Muscle layer of duodenum (tissue), 2 donors: ENCODE measurements at regions not wholly inside any gene's neighbourhood (a gene's known extent, or its start where the extent isn't known, plus 50 kb on each side); places are given as distances from the start of the nearest gene placed in this dataset.

Experiments
- H3K27ac ChIP-seq: one replicate; pipeline ENCODE4 v1.7.0; 2013; ENCODE audit warnings: mild to moderate bottlenecking, low read length
- H3K27me3 ChIP-seq: one replicate; pipeline ENCODE4 v1.7.0; 2013; ENCODE audit warnings: low read depth, mild to moderate bottlenecking, control low read depth, low read length
- H3K36me3 ChIP-seq, 2 donors: one replicate each; pipeline ENCODE4 v1.7.0; 2013; ENCODE audit warnings: low read length in 2 of 2, control low read depth in 1 of 2, mild to moderate bottlenecking in 1 of 2; ENCODE audit not compliant: insufficient read depth in 2 of 2, control insufficient read depth in 1 of 2
- H3K4me1 ChIP-seq, 2 donors: one replicate each; pipeline ENCODE4 v1.7.0; 2013; ENCODE audit warnings: low read length in 2 of 2, mild to moderate bottlenecking in 2 of 2, control low read depth in 1 of 2, moderate library complexity in 1 of 2; ENCODE audit not compliant: insufficient read depth in 2 of 2, control insufficient read depth in 1 of 2
- H3K4me3 ChIP-seq, 2 donors: one replicate each; pipeline ENCODE4 v1.7.0; 2013; ENCODE audit warnings: low read length in 2 of 2, low read depth in 1 of 2, mild to moderate bottlenecking in 1 of 2
- H3K9me3 ChIP-seq, 2 donors: one replicate each; pipeline ENCODE4 v1.7.0; 2013; ENCODE audit warnings: low read length in 2 of 2, control low read depth in 1 of 2, mild to moderate bottlenecking in 1 of 2; ENCODE audit not compliant: control insufficient read depth in 1 of 2
- donor health status: healthy.

GRCh38 chr10:47111329-47111862 is 188.6 kb upstream of the GDF10 start:
- Histone ChIP-seq H3K27ac (no peak overlapping the region), H3K36me3 (no peaks in the 10 kb centered on the region)

DNA sequence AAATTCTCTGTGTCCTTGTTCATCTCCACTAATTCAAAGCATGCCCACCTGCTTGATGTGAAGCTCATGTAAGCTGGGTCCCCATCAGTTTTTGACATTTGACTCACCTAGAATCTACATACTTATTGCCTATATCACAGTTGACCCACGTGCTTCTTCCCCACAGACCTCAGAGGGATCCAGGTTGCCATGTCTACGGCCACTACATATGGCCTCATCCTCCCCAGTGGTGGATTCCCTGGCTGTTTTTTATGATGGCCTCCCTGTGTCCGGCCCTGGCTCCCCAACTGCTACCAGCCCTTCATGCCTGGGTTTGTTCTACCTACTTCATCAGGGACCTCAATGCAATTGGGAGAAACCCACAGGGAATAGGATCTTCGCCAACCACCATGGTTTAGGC is 187.4 kb upstream of the GDF10 start:
- H3K4me3 ChIP-seq: no peak overlapping the region
- no peaks in the 10 kb centered on the region for H3K4me1 ChIP-seq
- H3K9me3 ChIP-seq: no peaks in the 10 kb centered on the region
- H3K27ac ChIP-seq: no peak overlapping the region
- no peaks in the 10 kb centered on the region for H3K36me3 ChIP-seq
- H3K27me3 ChIP-seq: no peaks in the 10 kb centered on the region

More at GRCh38 chr10:47111329-47111862, 188.6 kb upstream of the GDF10 start:
- no peaks in the 10 kb centered on the region for H3K27me3 ChIP-seq
- no peaks in the 10 kb centered on the region for H3K9me3 ChIP-seq
- no peak overlapping the region for H3K4me3 ChIP-seq
- no peaks in the 10 kb centered on the region for H3K4me1 ChIP-seq

GRCh38 chr10:47113907-47114500 is 186.0 kb upstream of the GDF10 start:
- Histone ChIP-seq H3K4me1 (no peaks in the 10 kb centered on the region), H3K4me3 (no peak overlapping the region), H3K27me3 (no peaks in the 10 kb centered on the region), H3K27ac (no peak overlapping the region), H3K36me3 (no peaks in the 10 kb centered on the region), H3K9me3 (no peaks in the 10 kb centered on the region)

GRCh38 chr10:47114680-47115186 is 185.3 kb upstream of the GDF10 start:
- Histone ChIP-seq H3K4me1 (no peaks in the 10 kb centered on the region), H3K4me3 (no peak overlapping the region), H3K36me3 (no peaks in the 10 kb centered on the region), H3K27ac (no peak overlapping the region), H3K9me3 (no peaks in the 10 kb centered on the region), H3K27me3 (no peaks in the 10 kb centered on the region)

DNA sequence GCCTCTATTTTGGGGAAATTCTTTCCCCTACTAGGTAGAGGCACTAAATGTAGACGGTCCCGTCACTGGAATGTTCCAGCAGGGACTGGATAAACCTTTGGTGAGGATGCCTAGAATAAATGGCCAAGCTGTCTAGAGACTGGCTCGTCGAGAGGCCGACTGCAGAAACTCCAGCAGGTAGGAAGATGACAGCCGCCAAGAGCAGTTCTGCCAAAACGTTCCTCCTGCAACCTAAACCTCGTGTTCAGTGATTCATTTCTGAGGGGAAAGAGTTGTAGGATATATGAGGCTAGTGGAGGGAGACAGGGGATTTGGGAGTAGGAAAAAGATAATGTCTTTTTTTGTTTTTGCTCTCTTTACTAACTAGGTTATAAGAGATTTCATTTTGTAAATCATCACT is 184.7 kb upstream of the GDF10 start:
- H3K9me3 ChIP-seq: no peaks in the 10 kb centered on the region
- H3K4me3 ChIP-seq: no peak overlapping the region
- H3K27me3 ChIP-seq: no peaks in the 10 kb centered on the region
- H3K36me3 ChIP-seq: no peaks in the 10 kb centered on the region
- no peak overlapping the region for H3K27ac ChIP-seq
- H3K4me1 ChIP-seq: no peaks in the 10 kb centered on the region

DNA sequence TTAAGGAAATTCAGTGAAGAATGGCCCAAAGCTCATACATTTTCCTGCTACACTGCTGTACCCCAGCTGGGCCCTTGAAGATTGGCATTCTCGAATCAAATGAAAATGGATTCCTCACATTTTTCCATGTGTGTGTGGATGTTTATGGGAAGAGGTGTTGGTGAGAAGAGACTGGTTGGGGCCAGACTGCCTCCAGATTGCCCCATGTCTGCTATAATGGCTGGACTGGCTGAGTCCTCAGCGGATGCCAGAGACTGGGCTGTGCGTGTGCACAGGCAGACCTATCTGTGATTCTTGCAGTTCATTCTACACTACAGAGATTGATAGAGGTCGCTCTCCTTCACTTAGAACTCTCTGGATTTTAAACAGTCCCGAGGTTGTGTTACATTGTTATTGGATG is 183.6 kb upstream of the GDF10 start:
- no peaks in the 10 kb centered on the region for H3K9me3 ChIP-seq

GRCh38 chr10:47118326-47118725 is 181.7 kb upstream of the GDF10 start:
- Histone ChIP-seq H3K27me3 (no peaks in the 10 kb centered on the region), H3K36me3 (no peaks in the 10 kb centered on the region), H3K4me1 (no peaks in the 10 kb centered on the region), H3K9me3 (no peaks in the 10 kb centered on the region), H3K4me3 (no peak overlapping the region), H3K27ac (no peak overlapping the region)

More for the DNA sequence above, 183.6 kb upstream of the GDF10 start:
- no peaks in the 10 kb centered on the region for H3K27me3 ChIP-seq
- H3K4me1 ChIP-seq: no peaks in the 10 kb centered on the region
- H3K27ac ChIP-seq: no peak overlapping the region
- H3K36me3 ChIP-seq: no peaks in the 10 kb centered on the region
- no peak overlapping the region for H3K4me3 ChIP-seq

DNA sequence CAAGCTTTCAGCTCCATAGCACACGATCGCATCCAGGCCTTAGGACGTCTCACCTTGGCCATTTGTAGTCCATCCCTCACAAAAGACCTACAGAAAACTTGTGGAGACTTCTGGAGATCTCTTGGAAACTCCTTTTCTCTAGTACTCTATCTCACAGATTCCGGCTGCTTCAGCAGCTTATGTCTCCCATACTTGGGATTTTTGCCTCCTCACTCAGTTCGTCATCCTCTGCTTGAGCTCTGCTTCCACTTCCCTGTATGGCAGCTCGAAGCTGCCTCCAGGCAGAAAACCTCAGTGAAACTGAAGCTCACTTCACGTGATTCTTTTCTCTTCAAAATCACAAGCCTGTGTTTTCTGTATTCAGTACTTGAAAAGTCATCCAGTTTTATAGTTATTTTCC is 178.7 kb upstream of the GDF10 start:
- H3K4me1 ChIP-seq: no peaks in the 10 kb centered on the region
- no peaks in the 10 kb centered on the region for H3K9me3 ChIP-seq
- H3K27ac ChIP-seq: no peak overlapping the region
- H3K36me3 ChIP-seq: no peaks in the 10 kb centered on the region
- H3K27me3 ChIP-seq: no peaks in the 10 kb centered on the region
- H3K4me3 ChIP-seq: no peak overlapping the region

- no peaks in the 10 kb centered on the region for H3K4me1 ChIP-seq
- no peaks in the 10 kb centered on the region for H3K36me3 ChIP-seq
- H3K4me3 ChIP-seq: no peak overlapping the region
- no peaks in the 10 kb centered on the region for H3K27me3 ChIP-seq
- H3K9me3 ChIP-seq: no peaks in the 10 kb centered on the region
- no peak overlapping the region for H3K27ac ChIP-seq
Measured at GRCh38 chr10:47123716-47124288, 176.2 kb upstream of the GDF10 start.

- Histone ChIP-seq H3K4me1 (no peaks in the 10 kb centered on the region), H3K4me3 (no peak overlapping the region), H3K36me3 (no peaks in the 10 kb centered on the region), H3K27ac (no peak overlapping the region), H3K27me3 (no peaks in the 10 kb centered on the region), H3K9me3 (no peaks in the 10 kb centered on the region)
Measured at GRCh38 chr10:47127188-47127785, 172.7 kb upstream of the GDF10 start.

DNA sequence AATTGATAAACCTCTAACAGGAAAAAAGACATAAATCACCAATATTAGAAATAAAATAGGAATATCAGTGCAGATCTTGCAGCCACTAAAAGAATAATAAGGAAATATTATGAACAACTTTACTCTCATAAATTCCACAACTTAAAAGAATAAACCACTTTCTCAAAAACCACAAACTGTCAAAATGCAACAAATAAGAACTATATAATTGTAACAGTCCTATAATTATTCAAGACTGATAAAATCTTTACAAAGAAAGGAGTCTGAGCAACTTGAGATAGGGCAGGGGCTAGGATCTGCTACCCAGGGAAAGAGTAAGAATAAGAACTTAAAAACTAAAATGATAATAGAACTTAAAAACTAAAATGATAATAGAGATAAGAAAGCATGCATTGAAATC is 169.5 kb upstream of the GDF10 start:
- no peak overlapping the region for H3K27ac ChIP-seq
- no peaks in the 10 kb centered on the region for H3K36me3 ChIP-seq

More for the DNA sequence above, 169.5 kb upstream of the GDF10 start:
- H3K9me3 ChIP-seq: no peaks in the 10 kb centered on the region
- H3K4me3 ChIP-seq: no peak overlapping the region
- H3K27me3 ChIP-seq: no peaks in the 10 kb centered on the region
- no peaks in the 10 kb centered on the region for H3K4me1 ChIP-seq
